Activated CD4-positive, CD25-positive, alpha-beta regulatory T cell treated with anti-CD3 and anti-CD28 coated beads, Interleukin-2, amount 50 U/mL, for 24 hours (primary cell): ENCODE measurements at regions not wholly inside any gene's neighbourhood (a gene's known extent, or its start where the extent isn't known, plus 50 kb on each side); places are given as distances from the start of the nearest gene placed in this dataset.
"Not testable (repeated sequence)": the region's sequence is repeated elsewhere in the genome, so short reads cannot be mapped to it uniquely, and the experiment has no call there.

Source experiments
- ATAC-seq, 2 donors: fragments of 150-1000 bp; cut with Tn5 transposase; one replicate each; pipeline ENCODE4 v1.10.0; 2021; ENCODE audit warnings: mild to moderate bottlenecking in 1 of 2, moderate library complexity in 1 of 2

DNA sequence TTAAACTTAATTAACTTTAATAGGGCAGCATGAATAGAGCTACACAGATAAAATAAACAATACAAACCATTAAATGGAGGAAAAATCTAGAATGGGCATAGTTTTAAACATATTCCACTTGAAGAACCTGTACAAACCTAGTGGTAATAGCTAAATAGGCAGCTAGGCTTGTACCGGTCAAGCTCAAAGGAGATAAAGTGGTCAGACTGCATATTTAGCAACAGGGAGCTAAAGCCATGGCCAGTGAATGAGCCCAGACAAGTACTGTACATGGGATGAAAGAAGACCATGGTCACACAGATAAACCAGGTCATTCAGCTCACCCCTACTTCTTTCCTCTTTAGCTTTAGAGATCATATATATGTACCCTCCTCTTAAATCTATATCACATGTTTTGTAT lies 186.6 kb upstream of the KRR1 start:
- ATAC-seq = no peak

GRCh38 chr12:75695926-75696325 lies 184.5 kb upstream of the KRR1 start:
- ATAC-seq = no peak

GRCh38 chr12:75694534-75695268 lies 183.3 kb upstream of the KRR1 start:
- ATAC-seq = no peak

- ATAC-seq = no peak
Measured at GRCh38 chr12:75692876-75693275, 181.5 kb upstream of the KRR1 start.

DNA sequence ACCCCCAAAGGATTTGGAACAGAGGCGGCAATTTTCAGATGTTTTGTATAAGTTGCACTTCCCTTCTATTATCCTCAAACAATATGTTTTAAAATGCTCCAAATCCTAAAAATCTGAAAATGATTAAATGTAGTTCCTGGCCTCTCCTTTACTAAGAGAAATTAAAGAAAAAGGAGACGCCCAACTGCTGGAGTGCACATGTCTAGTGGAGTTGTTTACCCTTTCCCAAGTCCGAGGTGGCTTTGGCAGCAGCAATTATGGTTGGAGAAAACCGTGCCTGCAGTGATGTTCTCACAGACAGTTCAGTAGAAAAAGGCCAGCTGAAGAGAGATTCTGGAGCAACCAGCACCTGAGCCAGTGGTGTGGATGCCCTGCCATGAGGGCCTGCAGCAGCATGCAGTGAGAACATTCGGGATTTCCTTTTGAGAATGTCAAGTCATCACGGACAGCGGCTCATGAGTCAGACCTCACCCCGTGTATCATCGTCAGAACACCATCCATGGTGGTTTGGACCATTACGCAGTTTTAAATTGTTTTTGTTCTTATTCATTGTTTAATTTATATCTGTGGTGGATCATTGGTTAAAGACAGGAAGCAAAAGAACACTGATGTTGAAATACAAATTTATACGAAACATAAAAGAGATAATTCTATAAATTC lies 179.0 kb upstream of the KRR1 start:
- no peak for ATAC-seq

DNA sequence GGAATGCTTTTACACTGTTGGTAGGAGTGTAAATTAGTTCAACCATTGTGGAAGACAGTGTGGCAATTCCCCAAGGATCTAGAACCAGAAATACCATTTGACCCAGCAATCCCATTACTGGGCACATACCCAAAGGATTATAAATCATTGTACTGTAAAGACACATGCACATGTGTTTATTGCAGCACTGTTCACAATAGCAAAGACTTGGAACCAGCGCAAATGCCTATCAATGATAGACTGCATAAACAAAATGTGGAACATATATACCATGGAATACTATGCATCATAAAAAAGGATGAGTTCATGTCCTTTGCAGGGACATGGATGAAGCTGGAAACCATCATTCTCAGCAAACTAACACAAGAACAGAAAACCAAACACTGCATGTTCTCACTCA lies 174.8 kb upstream of the KRR1 start:
- not testable (repeated sequence) for ATAC-seq

DNA sequence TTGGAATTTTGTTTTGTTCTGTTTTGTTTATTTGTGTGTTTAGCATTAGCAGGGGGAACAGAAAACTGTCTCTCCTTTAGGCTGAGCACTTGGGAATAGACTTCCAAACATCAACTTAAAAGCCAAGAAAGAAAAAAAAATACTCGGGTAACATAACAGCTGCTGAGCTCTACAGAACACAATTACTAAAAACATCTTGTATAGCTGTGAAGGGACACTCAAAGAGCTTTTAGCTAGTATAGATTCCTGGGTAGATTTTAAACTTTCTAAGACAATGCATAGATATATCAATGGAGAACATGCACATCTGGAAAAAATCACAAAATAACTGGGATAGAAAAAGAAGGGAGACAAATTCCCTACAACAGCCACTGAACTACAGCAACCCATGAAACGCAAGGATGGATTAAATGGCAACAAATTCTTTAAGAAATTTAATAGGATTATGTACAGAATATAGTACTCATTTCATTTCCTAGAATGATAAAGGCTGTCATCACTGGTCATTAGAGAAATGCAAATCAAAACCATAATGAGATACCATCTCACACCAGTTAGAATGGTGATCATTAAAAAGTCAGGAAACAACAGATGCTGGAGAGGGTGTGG lies 174.3 kb upstream of the KRR1 start:
- no peak for ATAC-seq

DNA sequence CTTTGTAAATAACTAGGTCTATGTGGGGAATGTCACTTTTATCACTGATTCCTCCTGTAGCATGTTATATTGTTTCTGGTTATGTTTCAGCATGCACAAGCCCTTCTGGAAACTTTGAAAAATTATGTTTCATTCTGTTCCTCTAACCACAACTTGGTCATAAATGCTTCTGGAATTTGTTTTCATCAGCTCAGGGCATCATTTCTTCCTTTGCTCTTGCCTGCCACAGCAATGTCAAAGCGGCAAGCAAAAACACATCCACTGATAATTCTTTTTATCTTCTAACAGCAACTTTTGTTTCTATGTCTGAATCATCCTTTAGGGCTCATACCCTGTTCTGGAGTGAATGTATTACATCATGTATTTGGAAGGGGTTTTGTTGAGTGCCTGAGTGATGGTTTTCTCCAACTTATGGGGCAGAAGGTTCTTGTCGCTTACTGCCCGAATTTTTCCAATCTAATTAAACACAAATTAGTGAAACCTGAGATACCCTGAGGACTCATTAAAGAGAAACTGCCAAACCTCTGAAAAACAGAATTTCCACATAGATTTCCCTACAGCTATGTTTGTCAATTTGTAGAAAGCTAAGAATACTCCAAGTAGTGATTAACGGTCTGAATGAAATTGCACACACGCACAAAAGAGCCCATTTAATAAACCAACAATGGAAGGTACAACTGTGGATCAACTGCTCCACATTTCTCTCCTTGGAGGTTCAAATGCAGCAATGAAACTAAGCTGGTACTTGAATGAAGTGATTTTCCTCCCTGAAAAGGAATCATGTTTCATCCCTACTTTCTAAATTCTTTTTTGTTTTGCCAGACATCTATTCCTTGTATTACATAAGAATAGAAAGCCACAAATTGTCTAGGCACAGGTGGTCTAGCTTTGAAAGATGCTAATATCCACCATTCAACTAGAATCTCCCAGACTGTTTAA lies 173.5 kb upstream of the KRR1 start:
- peak in 1 of 2 donors; percentile 20 for ATAC-seq

DNA sequence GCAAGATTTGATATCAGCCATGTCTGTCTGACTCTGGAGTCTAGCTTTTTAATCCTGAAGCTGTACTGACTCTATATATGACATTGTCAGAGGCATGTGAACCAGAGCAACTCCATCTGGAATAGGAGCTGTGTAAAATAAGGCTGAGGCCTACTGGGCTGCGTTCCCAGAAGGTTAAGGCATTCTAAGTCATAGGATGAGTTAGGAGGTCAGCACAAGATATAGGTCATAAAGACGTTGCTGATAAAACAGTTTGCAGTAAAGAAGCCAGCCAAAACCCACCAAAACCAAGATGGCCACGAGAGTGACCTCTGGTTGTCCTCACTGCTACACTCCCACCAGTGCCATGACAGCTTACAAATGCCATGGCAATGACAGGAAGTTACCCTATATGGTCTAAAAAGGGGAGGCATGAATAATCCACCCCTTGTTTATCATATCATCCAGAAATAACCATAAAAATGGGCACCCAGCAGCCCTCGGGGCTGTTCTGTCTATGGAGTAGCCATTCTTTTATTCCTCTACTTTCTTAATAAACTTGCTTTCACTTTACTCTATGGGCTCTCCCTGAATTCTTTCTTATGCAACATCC lies 172.7 kb upstream of the KRR1 start:
- ATAC-seq = not testable (repeated sequence)

GRCh38 chr12:75683220-75683619 lies 171.8 kb upstream of the KRR1 start:
- ATAC-seq = no peak

GRCh38 chr12:75677522-75677921 lies 166.1 kb upstream of the KRR1 start:
- ATAC-seq = no peak

DNA sequence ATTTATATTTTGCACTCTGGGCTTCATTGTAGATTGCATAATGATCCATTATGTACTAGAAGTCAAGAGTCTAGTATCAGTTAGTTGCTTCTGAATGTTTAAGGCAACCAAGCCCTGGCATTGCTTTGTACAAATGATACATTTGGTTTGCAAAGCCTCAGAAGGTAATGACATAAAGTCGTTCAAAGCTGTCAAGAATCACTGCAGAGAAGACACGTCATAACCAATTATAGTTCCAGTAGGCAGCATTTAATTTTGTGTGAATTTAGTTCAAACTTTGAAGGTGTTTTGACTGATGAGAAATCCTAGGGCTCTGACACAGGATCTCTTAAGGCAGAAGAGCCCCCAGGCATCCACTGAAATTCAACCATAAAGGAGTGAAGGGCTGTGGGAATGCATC lies 163.0 kb upstream of the KRR1 start:
- no peak for ATAC-seq

GRCh38 chr12:75672200-75672599 lies 160.8 kb upstream of the KRR1 start:
- no peak for ATAC-seq

DNA sequence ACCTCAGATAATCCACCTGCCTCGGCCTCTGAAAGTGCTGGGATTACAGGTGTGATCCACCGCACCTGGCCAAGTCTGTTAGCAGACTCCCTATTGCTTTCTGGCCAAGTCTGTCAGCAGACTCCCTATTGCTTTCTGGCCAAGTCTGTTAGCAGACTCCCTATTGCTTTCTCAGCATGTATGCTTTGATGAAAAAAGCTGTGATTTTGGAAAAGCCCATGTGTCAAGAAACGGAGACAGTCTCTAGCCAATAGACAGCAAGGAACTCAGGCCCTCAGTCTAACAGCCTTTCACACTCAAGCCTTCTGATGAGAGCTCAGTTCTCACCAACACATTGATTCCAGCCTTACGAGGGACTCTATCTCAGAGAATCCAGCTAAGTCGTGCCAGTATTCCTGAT lies 158.8 kb upstream of the KRR1 start:
- no peak for ATAC-seq

- no peak for ATAC-seq
Measured at GRCh38 chr12:75666939-75667334, 155.5 kb upstream of the KRR1 start.

DNA sequence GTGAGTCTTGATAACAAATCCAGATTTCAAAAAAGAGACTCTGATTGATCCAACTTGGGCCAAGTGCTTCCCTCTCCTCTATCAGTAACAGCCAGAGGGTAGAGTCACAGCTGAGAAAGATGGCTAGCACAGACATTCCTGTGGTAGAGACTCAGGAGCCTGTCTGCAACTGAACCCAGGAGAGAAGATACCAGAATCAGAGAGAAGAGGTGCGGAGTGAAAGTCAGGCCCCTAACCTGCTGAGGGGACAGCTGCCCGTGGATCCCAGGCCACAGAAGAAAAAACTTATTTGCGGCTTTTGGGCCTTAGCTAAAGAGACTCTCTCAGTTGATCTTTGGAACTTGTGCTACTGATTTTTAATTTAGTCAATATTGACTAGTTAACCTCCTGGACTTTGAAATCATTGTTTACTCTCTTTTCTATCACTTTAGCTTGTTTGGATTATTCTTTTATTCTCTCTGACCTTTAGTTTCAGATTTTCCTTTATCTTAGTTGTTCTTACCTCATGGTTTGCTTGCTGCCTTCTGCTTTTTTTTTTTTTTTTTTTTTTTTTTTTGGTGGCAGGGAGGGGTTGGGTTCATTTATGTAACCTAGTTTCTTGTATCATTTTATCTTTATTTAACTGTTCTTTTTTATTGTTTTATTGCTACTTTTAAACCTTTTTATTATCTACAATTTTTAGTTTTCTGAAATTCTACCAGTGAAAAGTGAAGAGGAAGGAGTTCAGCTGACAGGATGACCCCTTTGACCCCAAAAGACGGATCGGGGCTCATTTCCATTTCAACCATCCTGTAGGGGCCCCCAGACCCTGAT lies 154.9 kb upstream of the KRR1 start:
- ATAC-seq = no peak

DNA sequence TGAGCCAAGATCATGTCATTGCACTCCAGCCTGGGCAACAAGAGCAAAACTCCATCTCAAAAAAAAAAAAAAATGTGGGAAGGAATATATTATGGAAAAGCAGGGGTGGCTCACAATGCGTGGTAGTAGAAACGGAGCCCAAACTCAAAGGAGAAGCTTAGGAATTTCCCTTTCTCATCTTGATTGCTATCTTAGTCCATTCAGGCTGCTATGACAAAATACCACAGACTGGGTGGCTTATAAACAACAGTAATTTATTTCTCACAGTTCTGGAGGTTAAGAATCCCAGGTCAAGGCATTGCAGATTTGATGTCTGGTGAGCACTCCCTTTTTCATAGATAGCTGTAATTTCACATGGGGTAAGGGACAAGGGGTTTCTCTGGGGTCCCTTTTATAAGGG lies 153.8 kb upstream of the KRR1 start:
- no peak for ATAC-seq

- no peak for ATAC-seq
Measured at GRCh38 chr12:75662511-75663159, 151.2 kb upstream of the KRR1 start.

DNA sequence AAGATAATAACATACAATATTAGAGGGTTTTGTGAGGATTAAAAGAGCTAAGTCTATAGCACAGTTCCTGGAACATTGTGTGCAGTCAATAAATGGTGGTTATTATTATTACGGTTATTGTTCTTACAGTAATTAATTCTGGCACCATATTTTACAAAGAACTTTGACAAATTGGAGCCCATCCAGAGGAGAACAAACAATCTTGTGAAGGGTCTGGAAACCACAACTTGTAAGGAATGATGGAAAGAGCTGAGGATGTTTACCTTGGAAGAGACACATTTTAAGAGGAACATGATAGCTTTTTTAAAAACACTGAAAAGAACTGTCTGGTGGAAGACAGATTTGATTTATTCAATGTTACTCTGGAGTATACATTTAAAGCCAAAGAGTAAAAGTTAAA lies 150.5 kb upstream of the KRR1 start:
- no peak for ATAC-seq

- ATAC-seq = peak in 1 of 2 donors; percentile 28
Measured at GRCh38 chr12:75660805-75661404, 149.5 kb upstream of the KRR1 start.

DNA sequence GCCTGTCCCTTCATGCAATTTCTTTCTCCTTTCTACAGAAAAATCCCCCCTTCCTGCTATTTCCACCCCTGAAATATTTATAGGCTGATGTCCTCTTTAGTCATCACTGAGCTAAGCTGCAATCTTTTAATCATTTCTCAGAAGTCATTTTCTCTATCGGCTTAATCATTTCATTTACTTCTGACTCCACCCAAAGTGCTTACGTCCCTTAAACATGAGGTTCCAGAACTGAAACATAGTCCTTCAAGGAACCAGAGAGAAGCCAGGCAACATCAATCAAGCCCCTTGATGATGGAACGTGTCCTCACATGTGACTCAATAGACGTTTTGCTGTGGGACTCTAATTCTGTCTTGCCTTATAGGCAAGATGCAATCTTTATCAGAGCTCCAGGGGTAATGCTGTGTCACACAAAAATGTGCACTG lies 148.7 kb upstream of the KRR1 start:
- ATAC-seq = peak; percentile 89
